Vagina (tissue), 2 donors: ENCODE measurements at regions not wholly inside any gene's neighbourhood (a gene's known extent, or its start where the extent isn't known, plus 50 kb on each side); places are given as distances from the start of the nearest gene placed in this dataset.

ENCODE experiments used
- DNase-seq, 2 donors: peaks; one replicate each; pipeline ENCODE4 v3.0.0-alpha.2; 2017; ENCODE audit errors: extremely low spot score in 2 of 2
- H3K27ac ChIP-seq: fragments of 200-600 bp; sonication (generic); one replicate; pipeline ENCODE4 v1.5.1; 2019
- H3K27me3 ChIP-seq: fragments of 200-600 bp; sonication (generic); one replicate; pipeline ENCODE4 v1.5.1; 2019
- H3K36me3 ChIP-seq, 2 donors: fragments of 200-600 bp; sonication (generic); one replicate each; pipeline ENCODE4 v1.5.1; 2017 to 2019
- H3K4me1 ChIP-seq: fragments of 200-600 bp; sonication (generic); one replicate; pipeline ENCODE4 v1.5.1; 2019
- H3K4me3 ChIP-seq, 2 donors: fragments of 200-600 bp; sonication (generic); 1 replicate in 1 of 2; 2 replicates in 1 of 2; pipeline ENCODE4 v1.5.1; 2016 to 2019
- H3K9me3 ChIP-seq: fragments of 200-600 bp; sonication (generic); one replicate; pipeline ENCODE4 v1.5.1; 2019
- POLR2A ChIP-seq, 2 donors: fragments of 450-650 bp; IDR thresholded peaks; one replicate each; pipeline ENCODE4 v1.6.1; 2017; ENCODE audit warnings: antibody characterized with exemption in 2 of 2, mild to moderate bottlenecking in 2 of 2, moderate library complexity in 2 of 2
- POLR2AphosphoS5 ChIP-seq, 2 donors: sonication (generic); formaldehyde crosslinking; IDR thresholded peaks; one replicate each; pipeline ENCODE4 v1.9.0; 2017; ENCODE audit warnings: antibody characterized with exemption in 2 of 2, mild to moderate bottlenecking in 2 of 2, low read depth in 1 of 2; ENCODE audit not compliant: insufficient read depth in 1 of 2
- intact Hi-C: fragments of 100-400 bp; cut with DNase I; formaldehyde crosslinking; loops from one replicate; pipeline ENCODE4 v1.15.1; 2023
- TF ChIP-seq, protein P1 (sequence below), 3 experiments: fragments of 450-650 bp in 2 of 3; fragments of 200-600 bp in 1 of 3; sonication (generic) in 1 of 3; IDR thresholded peaks; one replicate each; pipeline ENCODE4 v1.5.1; 2017 to 2019; ENCODE audit warnings: antibody characterized with exemption in 3 of 3, mild to moderate bottlenecking in 2 of 3, moderate library complexity in 2 of 3

DNA sequence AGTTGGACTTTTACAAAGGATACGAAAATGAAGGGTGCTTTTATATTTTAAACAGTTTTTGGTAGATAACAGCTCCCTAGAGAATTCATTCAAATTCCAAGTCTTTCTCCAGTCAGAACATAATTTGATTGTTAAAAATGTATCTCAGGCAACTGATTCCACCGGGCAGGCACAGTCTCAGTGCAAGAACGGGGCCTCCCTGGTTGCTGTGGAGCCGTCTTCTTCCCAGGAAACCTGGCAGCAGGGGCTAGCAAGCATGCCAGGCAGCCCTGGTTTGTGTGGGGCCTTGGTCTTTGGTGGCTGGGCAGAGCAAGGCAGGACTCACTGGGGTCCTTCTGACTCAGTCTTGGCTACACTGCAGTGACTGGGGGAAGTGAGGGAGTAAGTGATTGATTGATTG is 143.5 kb downstream of the NXNL2 start:
- H3K27ac ChIP-seq: no peak overlapping the region
- H3K4me3 ChIP-seq: no peak overlapping the region
- DNase-seq: no peak
- H3K27me3 ChIP-seq: no peaks in the 10 kb centered on the region
- intact Hi-C loops: no loop called here
- H3K4me1 ChIP-seq: no peaks in the 10 kb centered on the region
- no peaks in the 10 kb centered on the region for H3K9me3 ChIP-seq
- no peaks in the 10 kb centered on the region for H3K36me3 ChIP-seq
- TF ChIP-seq POLR2A (IDR thresholded peaks at IDR 0.05) (no peak), POLR2AphosphoS5 (IDR thresholded peaks at IDR 0.05; ENCODE audit: insufficient read depth in 1 of 2, low read depth in 1 of 2) (no peak)
- TF ChIP-seq, protein P1, sequence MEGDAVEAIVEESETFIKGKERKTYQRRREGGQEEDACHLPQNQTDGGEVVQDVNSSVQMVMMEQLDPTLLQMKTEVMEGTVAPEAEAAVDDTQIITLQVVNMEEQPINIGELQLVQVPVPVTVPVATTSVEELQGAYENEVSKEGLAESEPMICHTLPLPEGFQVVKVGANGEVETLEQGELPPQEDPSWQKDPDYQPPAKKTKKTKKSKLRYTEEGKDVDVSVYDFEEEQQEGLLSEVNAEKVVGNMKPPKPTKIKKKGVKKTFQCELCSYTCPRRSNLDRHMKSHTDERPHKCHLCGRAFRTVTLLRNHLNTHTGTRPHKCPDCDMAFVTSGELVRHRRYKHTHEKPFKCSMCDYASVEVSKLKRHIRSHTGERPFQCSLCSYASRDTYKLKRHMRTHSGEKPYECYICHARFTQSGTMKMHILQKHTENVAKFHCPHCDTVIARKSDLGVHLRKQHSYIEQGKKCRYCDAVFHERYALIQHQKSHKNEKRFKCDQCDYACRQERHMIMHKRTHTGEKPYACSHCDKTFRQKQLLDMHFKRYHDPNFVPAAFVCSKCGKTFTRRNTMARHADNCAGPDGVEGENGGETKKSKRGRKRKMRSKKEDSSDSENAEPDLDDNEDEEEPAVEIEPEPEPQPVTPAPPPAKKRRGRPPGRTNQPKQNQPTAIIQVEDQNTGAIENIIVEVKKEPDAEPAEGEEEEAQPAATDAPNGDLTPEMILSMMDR (IDR thresholded peaks at IDR 0.05): no peak

GRCh38 chr9:88680041-88680440 is 145.1 kb downstream of the NXNL2 start:
- Histone ChIP-seq H3K9me3 (no peaks in the 10 kb centered on the region), H3K4me3 (no peak overlapping the region), H3K4me1 (no peaks in the 10 kb centered on the region), H3K27ac (no peak overlapping the region), H3K27me3 (no peaks in the 10 kb centered on the region), H3K36me3 (no peaks in the 10 kb centered on the region)
- TF ChIP-seq, protein P1 (IDR thresholded peaks at IDR 0.05): no peak
- TF ChIP-seq POLR2AphosphoS5 (IDR thresholded peaks at IDR 0.05; ENCODE audit: insufficient read depth in 1 of 2, low read depth in 1 of 2) (no peak), POLR2A (IDR thresholded peaks at IDR 0.05) (no peak)
- no peak for DNase-seq
- intact Hi-C loops: no loop called here

DNA sequence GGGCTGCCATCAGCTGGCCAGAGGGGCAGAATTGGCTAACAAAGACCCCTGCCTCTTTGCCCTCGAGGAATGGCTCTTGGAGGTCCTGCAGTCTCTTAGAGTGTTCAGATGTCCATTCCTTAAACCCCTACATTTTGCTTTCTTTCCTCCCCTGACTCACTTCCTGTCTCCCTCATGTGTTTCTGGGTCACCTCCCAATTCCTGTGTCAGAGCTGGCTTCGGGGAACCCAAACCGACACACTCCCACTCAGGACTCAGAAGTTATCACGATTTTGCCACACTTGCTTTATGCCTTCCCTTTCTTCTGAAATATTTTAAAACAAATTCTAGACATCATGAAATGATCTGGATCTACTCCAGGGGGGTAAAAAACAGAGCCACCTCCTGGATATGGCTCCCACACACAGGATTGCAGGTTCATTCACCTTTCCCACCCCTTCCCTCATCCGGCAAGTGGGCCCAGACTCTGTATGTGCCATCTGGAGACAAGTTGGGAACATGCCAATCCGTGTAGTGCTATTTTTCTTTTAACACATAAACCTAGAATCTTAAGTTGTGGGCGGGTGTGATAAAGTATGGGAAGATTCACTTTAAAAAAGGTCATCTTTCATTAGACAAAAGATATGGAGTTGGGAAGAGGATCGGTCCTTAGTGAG is 145.7 kb downstream of the NXNL2 start:
- no peak for DNase-seq
- no peaks in the 10 kb centered on the region for H3K4me1 ChIP-seq
- H3K9me3 ChIP-seq: no peaks in the 10 kb centered on the region
- no peaks in the 10 kb centered on the region for H3K27me3 ChIP-seq
- TF ChIP-seq POLR2A (IDR thresholded peaks at IDR 0.05): no peak
- no peak overlapping the region for H3K4me3 ChIP-seq
- no peak overlapping the region for H3K27ac ChIP-seq
- intact Hi-C loops: no loop called here
- no peaks in the 10 kb centered on the region for H3K36me3 ChIP-seq

- no peaks in the 10 kb centered on the region for H3K36me3 ChIP-seq
- DNase-seq: no peak
- TF ChIP-seq POLR2AphosphoS5 (IDR thresholded peaks at IDR 0.05; ENCODE audit: insufficient read depth in 1 of 2, low read depth in 1 of 2): no peak
Measured at GRCh38 chr9:88681434-88681833, 146.5 kb downstream of the NXNL2 start.

DNA sequence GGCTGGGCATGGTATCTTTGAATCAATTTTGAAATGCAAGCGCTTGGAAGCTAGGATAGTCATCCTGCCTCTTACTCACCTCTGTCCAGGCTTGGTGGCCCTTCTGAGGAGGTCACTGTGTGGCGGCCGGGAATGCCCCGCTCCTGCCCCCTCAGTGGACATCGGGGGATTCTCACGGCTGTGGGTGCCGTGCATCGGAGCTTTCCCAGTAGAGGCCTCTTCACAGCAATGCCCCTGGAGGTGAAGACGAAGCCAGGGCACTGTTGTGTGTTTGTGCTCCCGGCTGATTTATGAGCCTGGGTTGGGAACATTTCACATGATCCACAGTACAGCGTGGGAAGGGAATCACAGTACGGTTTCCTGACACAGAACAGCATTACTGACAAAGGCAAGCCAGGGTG is 147.5 kb downstream of the NXNL2 start:
- no peak overlapping the region for H3K4me3 ChIP-seq
- TF ChIP-seq POLR2A (IDR thresholded peaks at IDR 0.05) (no peak), POLR2AphosphoS5 (IDR thresholded peaks at IDR 0.05; ENCODE audit: insufficient read depth in 1 of 2, low read depth in 1 of 2) (peak in 1 of 2 donors; percentile 68)
- TF ChIP-seq, protein P1 (IDR thresholded peaks at IDR 0.05): no peak

More at GRCh38 chr9:88681434-88681833, 146.5 kb downstream of the NXNL2 start:
- Histone ChIP-seq H3K27me3 (no peaks in the 10 kb centered on the region), H3K4me3 (no peak overlapping the region), H3K4me1 (no peaks in the 10 kb centered on the region), H3K27ac (no peak overlapping the region), H3K9me3 (no peaks in the 10 kb centered on the region)
- intact Hi-C loops: no loop called here

DNA sequence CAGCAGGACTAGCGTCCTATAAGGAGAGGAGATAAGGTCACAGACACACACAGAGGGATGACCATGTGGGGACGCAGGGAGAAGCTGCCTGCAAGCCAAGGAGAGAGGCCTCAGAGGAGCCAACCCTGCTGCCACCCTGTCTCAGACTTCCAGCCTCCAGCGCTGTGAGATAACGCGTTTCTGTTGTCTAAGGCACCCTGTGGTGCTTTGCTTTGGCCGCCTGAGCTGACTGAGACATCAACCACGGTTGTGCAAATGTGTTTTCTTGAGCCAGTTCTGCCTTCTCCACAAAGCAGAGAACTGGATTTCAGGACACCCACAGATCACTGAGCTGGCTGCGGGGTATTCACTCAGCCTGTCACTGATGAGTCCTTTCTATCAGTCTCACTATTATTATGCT is 149.1 kb downstream of the NXNL2 start:
- Histone ChIP-seq H3K4me1 (no peaks in the 10 kb centered on the region), H3K36me3 (no peaks in the 10 kb centered on the region), H3K27me3 (no peaks in the 10 kb centered on the region), H3K9me3 (no peaks in the 10 kb centered on the region), H3K4me3 (no peak overlapping the region), H3K27ac (no peak overlapping the region)
- DNase-seq: no peak
- TF ChIP-seq, protein P1 (IDR thresholded peaks at IDR 0.05): no peak
- TF ChIP-seq POLR2AphosphoS5 (IDR thresholded peaks at IDR 0.05; ENCODE audit: insufficient read depth in 1 of 2, low read depth in 1 of 2) (no peak), POLR2A (IDR thresholded peaks at IDR 0.05) (no peak)
- intact Hi-C loops: no loop called here

More for the DNA sequence above, 147.5 kb downstream of the NXNL2 start:
- Histone ChIP-seq H3K4me1 (no peaks in the 10 kb centered on the region), H3K27me3 (no peaks in the 10 kb centered on the region), H3K36me3 (no peaks in the 10 kb centered on the region), H3K27ac (peak overlapping the region; percentile 31), H3K9me3 (no peaks in the 10 kb centered on the region)
- DNase-seq: no peak
- intact Hi-C loops: no loop called here
